Daoy (cell line): ENCODE measurements at regions not wholly inside any gene's neighbourhood (a gene's known extent, or its start where the extent isn't known, plus 50 kb on each side); places are given as distances from the start of the nearest gene placed in this dataset.

ENCODE experiments used
- DNase-seq: peaks from one replicate; pipeline ENCODE4 v3.0.0-alpha.2; 2015; ENCODE audit warnings: low read depth

GRCh38 chr4:32572366-32572765 is 1852.2 kb downstream of the PCDH7 start:
- no peak for DNase-seq

GRCh38 chr4:32574803-32575202 is 1854.6 kb downstream of the PCDH7 start:
- no peak for DNase-seq

GRCh38 chr4:32589097-32589496 is 1868.9 kb downstream of the PCDH7 start:
- no peak for DNase-seq

GRCh38 chr4:32589853-32590252 is 1869.7 kb downstream of the PCDH7 start:
- DNase-seq, result no peak

GRCh38 chr4:32597354-32597753 is 1877.2 kb downstream of the PCDH7 start:
- DNase-seq, result no peak

GRCh38 chr4:32601848-32602247 is 1881.7 kb downstream of the PCDH7 start:
- DNase-seq, result no peak

GRCh38 chr4:32607978-32608377 is 1887.8 kb downstream of the PCDH7 start:
- no peak for DNase-seq

GRCh38 chr4:32624943-32625603 is 1904.9 kb downstream of the PCDH7 start:
- no peak for DNase-seq

- no peak for DNase-seq
Measured at GRCh38 chr4:32625687-32626337, 1905.6 kb downstream of the PCDH7 start.

- no peak for DNase-seq
Measured at GRCh38 chr4:32631831-32632230, 1911.7 kb downstream of the PCDH7 start.

GRCh38 chr4:32633421-32633820 is 1913.3 kb downstream of the PCDH7 start:
- no peak for DNase-seq

- no peak for DNase-seq
Measured at GRCh38 chr4:32645653-32646052, 1925.5 kb downstream of the PCDH7 start.

- DNase-seq, result no peak
Measured at GRCh38 chr4:32658019-32658418, 1937.8 kb downstream of the PCDH7 start.

- no peak for DNase-seq
Measured at GRCh38 chr4:32661229-32661628, 1941.1 kb downstream of the PCDH7 start.

GRCh38 chr4:32662803-32663202 is 1942.6 kb downstream of the PCDH7 start:
- DNase-seq, result no peak

- no peak for DNase-seq
Measured at GRCh38 chr4:32672359-32672758, 1952.2 kb downstream of the PCDH7 start.

GRCh38 chr4:32680946-32681345 is 1960.8 kb downstream of the PCDH7 start:
- no peak for DNase-seq

- DNase-seq, result no peak
Measured at GRCh38 chr4:32684160-32684559, 1964.0 kb downstream of the PCDH7 start.

GRCh38 chr4:32686123-32686522 is 1966.0 kb downstream of the PCDH7 start:
- DNase-seq, result no peak

GRCh38 chr4:32689518-32689917 is 1969.3 kb downstream of the PCDH7 start:
- DNase-seq, result no peak

- DNase-seq, result no peak
Measured at GRCh38 chr4:32697281-32697814, 1977.2 kb downstream of the PCDH7 start.

GRCh38 chr4:32700838-32701237 is 1980.7 kb downstream of the PCDH7 start:
- DNase-seq, result no peak

- DNase-seq, result no peak
Measured at GRCh38 chr4:32706893-32707292, 1986.7 kb downstream of the PCDH7 start.
